Adipocyte (in vitro differentiated cells): ENCODE measurements at regions not wholly inside any gene's neighbourhood (a gene's known extent, or its start where the extent isn't known, plus 50 kb on each side); places are given as distances from the start of the nearest gene placed in this dataset.

Source experiments
- DNase-seq: peaks from one replicate; pipeline ENCODE4 v3.0.0-alpha.2; 2015; ENCODE audit warnings: low read depth
- H3K27me3 ChIP-seq: replicated peaks from 2 replicates; pipeline ENCODE4 v1.7.0; 2013; ENCODE audit warnings: mild to moderate bottlenecking, low read length, moderate library complexity; ENCODE audit not compliant: control insufficient read depth, insufficient read depth
- H3K36me3 ChIP-seq: 2 replicates; pipeline ENCODE4 v1.7.0; 2013; ENCODE audit warnings: low read length, mild to moderate bottlenecking, moderate library complexity; ENCODE audit not compliant: control insufficient read depth, insufficient read depth, severe bottlenecking
- H3K4me1 ChIP-seq: 2 replicates; pipeline ENCODE4 v1.7.0; 2013; ENCODE audit warnings: mild to moderate bottlenecking, low read length, moderate library complexity; ENCODE audit not compliant: control insufficient read depth, insufficient read depth
- H3K4me3 ChIP-seq: 2 replicates; pipeline ENCODE4 v1.7.0; 2013; ENCODE audit warnings: mild to moderate bottlenecking, low read length, moderate library complexity
- H3K9ac ChIP-seq: 2 replicates; pipeline ENCODE4 v1.7.0; 2013; ENCODE audit warnings: mild to moderate bottlenecking, low read length, moderate library complexity
- H3K9me3 ChIP-seq: 2 replicates; pipeline ENCODE4 v1.7.0; 2013; ENCODE audit warnings: mild to moderate bottlenecking, low read length, moderate library complexity; ENCODE audit not compliant: control insufficient read depth

DNA sequence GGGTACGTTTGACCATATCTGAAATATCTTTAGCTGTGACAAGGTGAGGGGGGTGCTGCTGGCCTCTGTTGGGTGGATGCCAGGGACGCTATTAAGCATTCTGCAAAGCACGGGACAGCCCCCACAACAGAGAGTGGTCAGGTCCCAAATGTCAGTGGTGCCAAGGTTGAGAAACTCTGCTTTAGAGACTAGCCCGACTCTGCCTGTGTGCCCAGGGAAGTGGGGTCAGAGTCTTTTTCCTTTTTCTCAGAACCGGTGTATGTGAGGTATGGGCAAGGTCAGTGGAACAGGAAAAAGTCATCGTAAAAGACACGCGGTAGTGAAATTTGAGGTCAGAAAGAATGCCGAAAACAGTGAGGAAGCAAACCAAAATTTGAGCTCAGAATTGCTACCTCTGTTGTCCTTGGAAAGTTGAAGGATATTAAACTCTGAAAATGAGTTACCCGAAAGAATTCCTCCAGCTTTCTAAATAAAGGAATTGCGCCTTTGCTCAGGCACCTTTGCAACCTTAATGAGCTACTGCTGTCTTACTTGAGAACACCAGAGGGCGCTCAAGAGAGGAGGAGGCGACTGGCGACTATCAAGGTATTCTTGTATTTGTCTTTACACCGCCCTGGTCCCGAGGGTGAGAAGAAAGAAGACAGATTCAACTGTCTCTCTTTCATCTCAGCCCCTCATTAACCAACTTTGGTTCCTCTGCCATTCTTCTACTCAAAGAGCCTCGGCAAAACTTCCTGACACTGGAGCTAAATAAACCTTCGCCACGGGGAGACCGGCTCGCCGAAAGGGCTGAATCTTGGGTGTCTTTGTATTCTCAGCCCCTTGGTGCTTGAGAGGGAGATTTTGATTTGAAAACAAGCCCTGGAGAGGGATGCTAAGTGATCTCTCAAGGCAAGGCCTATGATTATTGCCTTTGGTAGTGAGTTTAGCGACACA, 85.4 kb upstream of the OLIG2 start:
- H3K9me3 ChIP-seq: no peaks in the 10 kb centered on the region
- peak; percentile 62 for DNase-seq
- H3K4me1 ChIP-seq: no peaks in the 10 kb centered on the region
- H3K9ac ChIP-seq: no peak overlapping the region
- H3K27me3 ChIP-seq: peaks cover 46% of the 10 kb centered on the region
- no peaks in the 10 kb centered on the region for H3K36me3 ChIP-seq
- no peak overlapping the region for H3K4me3 ChIP-seq

DNA sequence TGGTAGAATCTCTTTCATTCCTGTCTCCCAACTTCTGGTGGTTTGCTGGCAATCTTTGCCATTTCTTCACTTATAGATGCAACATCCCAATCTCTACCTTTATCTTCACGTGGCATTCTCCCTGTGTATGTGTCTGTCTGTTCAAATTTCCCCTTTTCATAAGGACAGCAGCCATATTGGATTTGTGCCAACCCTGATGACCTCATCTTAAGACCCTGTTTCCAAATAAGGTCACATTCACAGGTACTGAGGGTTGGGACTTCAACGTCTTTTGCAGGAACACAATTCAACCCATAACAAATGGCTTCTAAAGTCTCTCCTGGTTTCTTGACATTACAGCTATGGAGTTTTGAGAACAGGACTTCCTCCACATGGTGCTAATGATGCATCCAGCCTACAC, 84.5 kb upstream of the OLIG2 start:
- Histone ChIP-seq H3K36me3 (no peaks in the 10 kb centered on the region), H3K27me3 (peaks cover 46% of the 10 kb centered on the region), H3K9ac (no peak overlapping the region), H3K4me3 (no peak overlapping the region), H3K4me1 (no peaks in the 10 kb centered on the region), H3K9me3 (no peaks in the 10 kb centered on the region)
- no peak for DNase-seq

DNA sequence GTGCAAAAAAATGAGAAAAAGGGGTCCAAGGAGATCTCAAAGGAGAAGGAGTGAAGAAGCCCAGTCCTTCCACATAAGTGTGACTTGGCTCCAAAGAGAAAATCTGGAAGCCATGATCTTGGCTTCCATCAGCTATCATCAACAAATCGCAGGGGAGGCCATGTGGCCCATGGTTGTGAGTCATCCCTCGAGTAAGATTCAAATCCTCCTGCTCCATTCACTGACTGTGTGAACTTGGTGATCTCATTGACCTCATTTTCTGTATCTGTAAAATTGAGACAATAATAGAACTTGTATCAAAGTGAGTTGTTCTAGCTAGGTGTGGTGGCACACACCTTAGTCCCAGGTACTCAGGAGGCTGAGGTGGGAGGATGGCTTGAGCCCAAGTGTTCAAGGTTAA, 79.1 kb upstream of the OLIG2 start:
- DNase-seq: no peak

DNA sequence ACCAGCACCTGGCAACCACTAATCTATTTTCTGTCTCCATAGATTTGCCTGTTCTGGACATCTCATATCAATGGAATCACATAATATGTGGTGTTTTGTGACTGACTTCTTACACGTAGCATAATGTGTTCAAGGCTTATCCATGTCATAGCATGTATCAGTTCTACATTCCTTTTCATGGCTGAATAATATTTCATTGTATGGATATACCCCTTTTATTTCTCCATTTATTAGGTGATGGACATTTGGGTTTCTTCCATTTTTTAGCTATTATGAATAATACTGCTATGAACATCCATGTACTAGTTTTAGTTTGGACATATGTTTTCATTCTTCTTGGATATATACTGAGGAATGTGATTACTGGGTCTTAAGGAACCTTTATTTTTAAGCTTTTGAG, 78.0 kb upstream of the OLIG2 start:
- Histone ChIP-seq H3K9ac (no peak overlapping the region), H3K4me3 (no peak overlapping the region), H3K27me3 (peaks cover 31% of the 10 kb centered on the region), H3K9me3 (peaks cover 3% of the 10 kb centered on the region), H3K36me3 (no peaks in the 10 kb centered on the region), H3K4me1 (peaks cover 5% of the 10 kb centered on the region)
- no peak for DNase-seq

More for the DNA sequence above, 79.1 kb upstream of the OLIG2 start:
- H3K9me3 ChIP-seq: peaks cover 3% of the 10 kb centered on the region
- no peak overlapping the region for H3K9ac ChIP-seq
- no peak overlapping the region for H3K4me3 ChIP-seq
- H3K4me1 ChIP-seq: no peaks in the 10 kb centered on the region
- H3K27me3 ChIP-seq: peaks cover 29% of the 10 kb centered on the region
- H3K36me3 ChIP-seq: no peaks in the 10 kb centered on the region

DNA sequence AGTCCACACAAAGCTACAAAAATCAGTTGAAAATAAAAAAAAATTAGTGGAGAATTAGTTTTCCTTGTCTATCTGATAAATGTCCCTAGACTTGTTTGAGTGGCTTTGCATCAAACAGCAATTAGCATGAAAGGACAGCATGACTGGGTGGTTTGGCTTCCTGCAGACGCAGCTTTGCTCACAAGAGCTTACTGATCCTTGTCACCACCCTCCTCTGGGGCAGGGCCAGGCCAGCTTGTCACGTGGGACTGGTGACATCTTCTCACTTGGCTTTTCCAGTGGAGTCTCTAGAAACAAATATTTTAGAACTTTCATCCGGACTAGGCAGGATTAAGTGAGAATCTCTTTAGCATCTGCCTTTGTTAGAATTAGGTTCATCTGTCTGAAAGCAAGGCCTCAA, 76.0 kb upstream of the OLIG2 start:
- H3K4me3 ChIP-seq: no peak overlapping the region
- peaks cover 6% of the 10 kb centered on the region for H3K4me1 ChIP-seq
- H3K36me3 ChIP-seq: no peaks in the 10 kb centered on the region
- no peak for DNase-seq
- peaks cover 44% of the 10 kb centered on the region for H3K27me3 ChIP-seq
- H3K9ac ChIP-seq: no peak overlapping the region
- peaks cover 7% of the 10 kb centered on the region for H3K9me3 ChIP-seq

DNA sequence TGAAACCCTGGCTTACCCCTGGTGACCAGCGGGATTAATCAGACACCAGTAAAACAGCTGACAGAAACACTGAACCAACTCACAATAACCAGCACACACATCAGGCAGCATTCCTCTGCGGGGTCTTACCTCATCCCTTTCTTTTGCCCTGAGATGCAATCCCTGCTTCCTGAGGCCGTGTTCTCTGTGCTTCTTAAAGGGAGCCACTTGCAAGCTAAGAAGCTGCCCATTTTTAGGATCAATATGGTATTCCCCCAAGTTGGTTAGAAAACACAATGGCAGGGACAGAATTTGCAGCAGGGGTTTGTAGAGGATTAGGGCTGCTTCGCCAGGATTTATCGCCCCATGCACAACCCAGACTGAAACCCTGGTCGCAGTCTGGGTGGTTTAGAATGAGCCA, 74.7 kb upstream of the OLIG2 start:
- H3K9me3 ChIP-seq: peaks cover 7% of the 10 kb centered on the region
- H3K4me3 ChIP-seq: no peak overlapping the region
- no peaks in the 10 kb centered on the region for H3K36me3 ChIP-seq
- H3K9ac ChIP-seq: no peak overlapping the region
- DNase-seq: no peak
- H3K4me1 ChIP-seq: peaks cover 6% of the 10 kb centered on the region
- H3K27me3 ChIP-seq: peaks cover 57% of the 10 kb centered on the region

DNA sequence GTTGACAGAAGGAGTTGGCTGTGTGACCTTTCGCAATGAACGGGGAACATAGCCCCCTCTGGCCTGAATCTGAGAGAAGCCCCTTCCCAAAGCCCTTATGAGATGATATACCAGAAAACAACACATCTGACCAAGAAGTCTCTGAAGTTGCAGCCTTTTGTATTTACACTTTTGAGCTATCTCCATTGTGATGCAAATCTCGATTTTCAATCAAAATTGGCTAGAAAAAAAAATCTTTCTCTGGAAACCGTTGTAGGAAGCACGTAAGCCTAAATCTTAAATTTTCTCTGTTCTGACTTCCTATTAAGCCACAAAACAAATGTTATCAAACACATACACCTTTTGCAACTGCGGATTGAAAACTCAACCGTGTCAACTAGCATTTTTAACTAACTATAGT, 71.4 kb upstream of the OLIG2 start:
- H3K27me3 ChIP-seq: peaks cover 88% of the 10 kb centered on the region
- H3K36me3 ChIP-seq: no peaks in the 10 kb centered on the region
- no peak overlapping the region for H3K9ac ChIP-seq
- H3K9me3 ChIP-seq: peaks cover 4% of the 10 kb centered on the region
- peaks cover 6% of the 10 kb centered on the region for H3K4me1 ChIP-seq
- no peak overlapping the region for H3K4me3 ChIP-seq
- no peak for DNase-seq

DNA sequence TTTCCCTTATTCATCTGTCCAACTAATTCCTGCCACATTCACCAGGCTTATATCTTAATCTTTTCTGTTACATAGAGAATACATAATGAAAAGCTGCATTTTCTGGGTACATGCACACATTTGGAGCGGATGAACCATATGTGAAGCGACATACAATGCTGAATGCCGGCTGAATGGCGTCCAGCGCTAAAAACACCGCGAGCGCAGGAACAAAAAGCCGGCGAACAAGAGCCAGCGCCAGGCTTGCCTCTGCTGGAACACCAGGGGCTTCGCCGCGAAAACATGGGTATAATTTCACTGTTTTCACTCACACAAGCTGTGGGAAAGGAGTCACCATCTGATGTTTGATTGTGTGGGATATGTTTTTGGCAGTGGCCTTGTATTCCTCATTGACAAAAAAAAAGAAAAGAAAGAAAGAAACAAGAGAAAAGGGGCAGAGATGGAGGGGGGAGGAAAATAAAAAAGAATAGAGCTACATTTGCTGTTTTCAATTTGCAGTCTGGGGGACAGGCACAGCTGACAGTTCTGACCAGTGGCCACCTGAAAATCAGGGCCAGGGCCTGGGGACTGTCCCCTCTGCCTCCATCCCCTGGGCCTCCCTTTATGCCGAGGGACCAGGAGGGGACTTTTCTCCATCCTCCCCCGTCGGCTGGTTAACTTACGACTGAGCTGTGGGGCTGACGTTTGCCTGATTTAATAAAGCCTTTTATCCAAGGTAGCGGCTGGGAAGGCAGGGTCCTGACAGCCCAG, 70.2 kb upstream of the OLIG2 start:
- Histone ChIP-seq H3K4me1 (peaks cover 6% of the 10 kb centered on the region), H3K4me3 (no peak overlapping the region), H3K27me3 (peaks cover 92% of the 10 kb centered on the region), H3K9ac (no peak overlapping the region), H3K9me3 (peaks cover 4% of the 10 kb centered on the region), H3K36me3 (no peaks in the 10 kb centered on the region)
- DNase-seq: no peak

DNA sequence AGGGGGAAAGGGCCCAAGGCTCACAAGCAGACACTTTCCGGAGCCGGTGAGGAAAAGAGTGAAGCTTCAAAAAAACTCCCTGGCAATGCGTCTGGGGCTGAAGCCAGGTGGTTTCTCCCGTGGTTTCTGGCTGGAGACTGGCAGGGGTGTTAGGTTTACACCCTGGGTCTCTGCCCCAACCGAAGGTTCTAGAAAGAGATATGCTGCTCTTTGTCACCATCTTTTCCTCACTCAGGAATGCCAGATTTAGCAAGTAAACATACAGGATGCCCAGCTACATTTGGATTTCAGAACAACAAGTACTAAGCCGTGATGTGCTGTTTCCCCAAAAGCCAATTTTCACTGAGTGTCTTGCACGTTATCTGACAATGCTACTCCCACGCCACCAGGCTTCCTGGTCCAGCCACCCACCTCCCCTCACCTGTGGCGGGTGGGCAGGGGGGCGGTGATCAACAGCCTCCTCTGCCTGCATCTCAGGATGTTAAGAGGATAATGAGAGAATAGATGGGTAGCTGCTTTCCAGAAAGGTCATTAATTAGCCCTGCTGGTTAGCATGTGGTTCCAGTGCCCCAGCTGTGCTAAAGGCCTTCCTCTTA, 69.6 kb upstream of the OLIG2 start:
- Histone ChIP-seq H3K9me3 (peaks cover 4% of the 10 kb centered on the region), H3K9ac (no peak overlapping the region), H3K4me1 (peaks cover 6% of the 10 kb centered on the region), H3K36me3 (no peaks in the 10 kb centered on the region), H3K4me3 (no peak overlapping the region), H3K27me3 (peaks cover 94% of the 10 kb centered on the region)
- no peak for DNase-seq

DNA sequence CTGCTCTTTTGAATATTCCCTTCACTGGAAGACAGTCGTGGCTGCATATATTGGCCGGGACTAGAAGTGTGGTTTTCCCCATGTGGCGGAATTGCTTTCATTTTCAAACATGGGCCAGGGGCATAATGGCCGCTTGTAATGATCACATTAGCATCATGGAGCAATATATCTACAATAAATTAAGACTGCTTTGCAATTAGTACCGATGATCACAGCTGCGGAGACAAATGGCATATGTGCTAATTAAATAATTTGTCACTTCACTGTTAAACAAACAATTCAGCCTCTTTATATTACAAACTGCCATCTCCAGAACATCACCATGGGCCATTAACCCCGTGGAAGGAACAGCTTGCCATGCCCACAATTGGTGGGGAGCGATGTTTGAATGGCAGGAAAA, 68.2 kb upstream of the OLIG2 start:
- Histone ChIP-seq H3K9ac (no peak overlapping the region), H3K9me3 (peaks cover 4% of the 10 kb centered on the region), H3K36me3 (no peaks in the 10 kb centered on the region), H3K27me3 (peaks cover 93% of the 10 kb centered on the region), H3K4me3 (no peak overlapping the region), H3K4me1 (peaks cover 3% of the 10 kb centered on the region)
- no peak for DNase-seq

DNA sequence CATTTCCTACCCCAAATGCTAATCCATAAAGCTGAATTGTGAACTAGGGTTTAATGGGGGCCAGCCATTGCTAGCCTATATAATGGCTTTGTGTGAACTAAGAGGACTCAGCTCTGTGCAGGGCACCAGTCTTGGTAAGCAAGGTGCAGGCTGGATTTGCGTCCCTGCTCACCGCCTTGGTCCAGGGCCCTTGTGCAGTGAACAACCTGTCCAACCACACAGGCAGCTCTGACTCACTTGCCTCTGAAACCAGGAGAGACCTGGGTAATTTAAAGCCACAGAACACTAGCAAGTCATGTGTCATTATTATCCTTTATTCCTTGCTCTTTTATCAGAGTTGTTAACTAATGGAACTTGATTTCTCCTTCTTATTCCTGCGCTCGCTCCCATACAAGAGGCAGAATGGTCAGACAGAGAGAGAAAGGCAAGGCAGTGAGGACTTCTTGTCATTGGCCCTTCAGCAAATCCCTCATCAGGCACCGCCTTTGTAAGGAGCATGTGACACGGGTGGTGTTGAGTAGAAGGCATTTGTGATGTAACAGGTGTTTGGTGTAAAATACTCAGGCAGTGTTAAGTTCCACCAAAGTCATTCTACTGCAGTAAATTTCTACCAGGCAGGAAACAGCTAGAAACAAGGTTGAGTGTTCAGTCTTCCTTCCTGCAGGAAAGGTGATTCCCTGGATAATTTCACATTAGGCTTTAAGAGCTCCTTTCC, 67.3 kb upstream of the OLIG2 start:
- no peak for DNase-seq
- Histone ChIP-seq H3K4me1 (no peaks in the 10 kb centered on the region), H3K9ac (no peak overlapping the region), H3K36me3 (no peaks in the 10 kb centered on the region), H3K4me3 (no peak overlapping the region), H3K27me3 (peaks cover 96% of the 10 kb centered on the region), H3K9me3 (peaks cover 4% of the 10 kb centered on the region)
